WI38 (cell line): ENCODE measurements at regions not wholly inside any gene's neighbourhood (a gene's known extent, or its start where the extent isn't known, plus 50 kb on each side); places are given as distances from the start of the nearest gene placed in this dataset.

Source experiments
- H3K4me3 ChIP-seq: 2 replicates; pipeline ENCODE4 v1.5.1; 2011; ENCODE audit warnings: low read depth, mild to moderate bottlenecking, control low read depth, low read length
- CTCF ChIP-seq: IDR thresholded peaks from 2 replicates; pipeline ENCODE4 v1.5.1; 2012; ENCODE audit warnings: low read depth, mild to moderate bottlenecking, control low read depth, low read length

GRCh38 chr3:127394984-127395662 is 107.3 kb upstream of the PRR20G start:
- no peak overlapping the region for H3K4me3 ChIP-seq
- no peak for TF ChIP-seq CTCF

- H3K4me3 ChIP-seq: no peak overlapping the region
- TF ChIP-seq CTCF: no peak
Observed at GRCh38 chr3:127394031-127394430, 106.2 kb upstream of the PRR20G start.

GRCh38 chr3:127393131-127393820 is 105.4 kb upstream of the PRR20G start:
- TF ChIP-seq CTCF: no peak
- no peak overlapping the region for H3K4me3 ChIP-seq

GRCh38 chr3:127392156-127392490 is 104.3 kb upstream of the PRR20G start:
- H3K4me3 ChIP-seq: no peak overlapping the region
- no peak for TF ChIP-seq CTCF

- no peak for TF ChIP-seq CTCF
- H3K4me3 ChIP-seq: no peak overlapping the region
Observed at GRCh38 chr3:127391436-127392155, 103.8 kb upstream of the PRR20G start.

- no peak for TF ChIP-seq CTCF
- no peak overlapping the region for H3K4me3 ChIP-seq
Observed at GRCh38 chr3:127390365-127391025, 102.6 kb upstream of the PRR20G start.
